ENCODE measurements at regions not wholly inside any gene's neighbourhood (a gene's known extent, or its start where the extent isn't known, plus 50 kb on each side); places are given as distances from the start of the nearest gene placed in this dataset.
A peak's percentile ranks its signal among the peaks of the same experiment; 100 is the strongest.
"Not testable (repeated sequence)": the region's sequence is repeated elsewhere in the genome, so short reads cannot be mapped to it uniquely, and the experiment has no call there.

GRCh38 chr2:56510610-56511009, 326.8 kb downstream of the CCDC85A start:
- no peak for DNase-seq (ENCODE audit: low read depth)

DNA sequence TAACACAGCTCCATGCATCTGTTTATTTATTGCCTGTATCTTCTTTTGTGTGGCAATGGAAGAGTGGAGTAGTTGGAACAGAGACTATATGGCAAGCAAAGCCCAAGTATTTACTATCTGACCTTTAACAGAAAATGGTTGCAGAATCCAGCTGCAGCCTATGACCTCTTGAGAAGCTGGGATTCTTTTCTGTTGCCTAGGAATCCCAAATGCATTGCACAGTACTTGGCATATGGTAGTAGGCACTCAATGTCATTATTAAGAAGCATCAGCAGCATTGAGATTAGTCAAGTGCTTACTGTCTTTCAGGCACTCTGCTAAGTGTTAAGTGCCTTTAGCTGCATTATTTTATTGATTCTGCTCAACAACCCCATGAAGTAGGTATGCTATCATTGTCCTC, 331.6 kb downstream of the CCDC85A start:
- DNase-seq (ENCODE audit: low read depth): no peak

DNA sequence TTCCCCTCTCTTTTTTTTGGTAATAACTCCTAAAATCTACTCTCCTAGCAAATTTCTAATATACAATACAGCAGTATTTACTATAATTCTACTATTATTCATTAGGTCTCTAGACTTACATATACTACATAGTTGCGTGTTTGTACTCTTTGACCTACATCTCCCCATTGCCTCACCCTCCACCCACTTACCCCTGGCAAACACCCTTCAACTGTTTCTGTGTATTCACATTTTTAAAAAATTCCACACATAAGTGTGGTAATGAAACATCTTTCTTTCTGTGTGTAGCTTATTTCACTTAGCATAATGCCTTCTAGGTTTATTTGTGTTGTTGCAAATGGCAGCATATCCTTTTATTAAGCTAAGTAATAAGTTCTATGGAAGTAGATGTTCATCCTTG, 336.0 kb downstream of the CCDC85A start:
- no peak for DNase-seq (ENCODE audit: low read depth)

DNA sequence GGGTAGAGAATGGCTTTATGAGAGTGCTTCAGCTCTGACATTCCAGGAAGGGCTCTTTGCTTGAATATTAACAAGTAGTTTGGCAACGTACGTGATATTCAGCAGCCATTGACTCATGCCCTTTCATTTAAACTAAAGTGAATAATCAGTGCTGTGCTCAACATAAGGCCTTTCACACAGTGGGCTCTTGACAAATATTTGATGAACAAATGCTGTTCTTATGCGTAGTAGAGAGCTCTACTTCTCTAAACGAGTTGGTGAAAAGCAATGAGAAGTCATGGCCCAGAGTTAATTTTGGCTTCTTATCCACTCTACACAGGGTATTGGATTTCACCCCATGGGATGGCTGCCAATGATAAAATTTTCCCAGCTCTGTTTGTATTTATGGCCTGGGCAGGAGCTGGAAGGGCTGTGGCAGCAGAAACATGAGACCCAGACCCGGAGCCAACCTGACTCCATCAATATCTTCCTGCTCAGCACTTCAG, 338.9 kb downstream of the CCDC85A start:
- peak; percentile 41 for DNase-seq (ENCODE audit: low read depth)

- DNase-seq (ENCODE audit: low read depth): no peak
Observed at GRCh38 chr2:56523816-56524215, 340.0 kb downstream of the CCDC85A start.

DNA sequence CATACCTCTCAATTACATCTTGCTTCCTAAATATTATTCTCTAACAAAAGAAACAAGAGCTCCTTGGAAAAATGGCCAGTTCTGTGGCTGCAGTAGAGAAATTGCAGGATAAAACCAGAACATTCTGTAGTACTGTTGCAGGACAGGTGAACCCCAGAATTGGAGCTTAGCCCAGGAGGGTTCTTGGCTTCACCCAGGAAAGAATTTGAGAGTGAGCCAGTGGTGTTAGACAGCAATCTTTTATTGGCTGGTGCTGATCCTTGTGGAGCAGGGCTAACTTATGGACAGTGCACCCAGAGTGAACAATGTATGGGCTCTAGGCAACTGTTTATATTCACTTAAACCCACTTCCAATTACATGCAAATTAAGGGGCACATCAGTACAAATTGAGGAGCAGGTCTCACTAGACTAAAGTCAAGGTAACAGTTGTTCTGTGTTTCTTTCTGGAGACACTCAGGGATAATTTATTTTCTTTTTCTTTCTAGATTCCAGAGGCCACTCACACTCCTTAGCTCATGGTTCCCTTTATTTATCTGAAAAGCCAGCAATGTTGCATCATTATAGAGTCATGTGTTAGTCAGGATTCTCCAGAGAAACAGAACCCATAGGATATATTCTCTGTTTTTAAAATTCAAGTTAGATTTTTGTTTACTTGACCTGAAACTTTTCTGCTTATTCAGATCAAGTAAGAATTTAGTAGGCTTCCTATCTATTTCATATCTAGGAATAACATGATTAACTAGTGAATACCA, 348.1 kb downstream of the CCDC85A start:
- DNase-seq (ENCODE audit: low read depth): peak; percentile 23

GRCh38 chr2:56534321-56534720, 350.5 kb downstream of the CCDC85A start:
- no peak for DNase-seq (ENCODE audit: low read depth)

DNA sequence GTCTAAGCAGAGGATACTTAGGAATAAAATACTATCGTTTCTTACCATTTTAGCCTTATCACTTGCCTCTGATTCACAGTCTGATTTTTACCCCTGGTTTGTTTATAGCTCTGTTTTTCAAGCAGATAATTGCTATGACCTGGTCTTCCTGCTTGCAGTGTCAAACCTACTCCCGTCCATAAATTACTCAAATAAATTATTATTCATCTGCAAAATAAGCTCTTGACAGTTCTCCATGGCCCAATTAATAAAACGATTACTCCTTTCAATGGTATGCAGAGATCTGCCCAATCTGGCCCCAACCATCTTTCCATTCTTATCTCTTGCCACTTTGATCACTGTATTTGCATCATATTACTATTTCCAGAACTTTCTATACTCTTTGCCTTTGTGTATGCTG, 354.0 kb downstream of the CCDC85A start:
- no peak for DNase-seq (ENCODE audit: low read depth)

GRCh38 chr2:56539618-56540017, 355.8 kb downstream of the CCDC85A start:
- DNase-seq (ENCODE audit: low read depth): no peak

- DNase-seq (ENCODE audit: low read depth): no peak
Observed at GRCh38 chr2:56540467-56540866, 356.7 kb downstream of the CCDC85A start.

- no peak for DNase-seq (ENCODE audit: low read depth)
Observed at GRCh38 chr2:56540916-56541315, 357.1 kb downstream of the CCDC85A start.

DNA sequence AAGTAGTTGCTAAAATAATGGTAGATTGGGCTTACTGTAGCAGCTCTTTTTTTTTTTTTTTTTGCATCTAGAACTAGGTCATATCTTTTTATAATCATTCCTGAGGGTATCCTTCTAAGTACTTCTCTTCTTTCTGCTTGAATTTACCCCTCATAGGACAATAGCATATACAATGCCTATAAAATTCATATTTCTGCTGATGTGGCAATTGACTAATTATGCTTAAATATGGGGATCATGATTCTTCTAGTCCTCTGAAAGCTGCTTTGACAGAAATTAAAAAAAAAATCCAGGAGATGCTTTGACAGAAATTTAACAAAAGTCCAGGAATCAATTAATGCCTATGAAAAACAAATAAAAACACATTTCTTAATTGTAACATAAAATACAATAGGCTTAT, 358.4 kb downstream of the CCDC85A start:
- DNase-seq (ENCODE audit: low read depth): no peak

DNA sequence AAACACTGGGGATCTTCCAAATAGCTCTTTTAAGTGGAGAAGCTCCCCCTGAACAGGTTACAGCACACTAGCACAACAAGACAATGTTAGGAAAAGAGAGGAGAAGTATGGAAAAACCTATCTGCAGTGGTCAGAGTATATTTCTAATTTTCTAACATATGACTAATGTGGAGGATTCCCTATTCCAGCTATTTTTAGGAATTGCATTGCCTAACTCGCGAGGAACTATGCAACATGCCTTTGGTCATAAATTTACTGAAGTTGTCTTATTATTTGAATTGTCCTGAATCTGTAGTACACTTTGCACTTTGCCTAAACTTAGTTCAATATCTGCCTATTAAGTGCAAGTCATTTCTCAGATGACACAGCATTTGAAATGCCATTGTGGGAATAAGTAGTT, 381.4 kb downstream of the CCDC85A start:
- peak; percentile 10 for DNase-seq (ENCODE audit: low read depth)

DNA sequence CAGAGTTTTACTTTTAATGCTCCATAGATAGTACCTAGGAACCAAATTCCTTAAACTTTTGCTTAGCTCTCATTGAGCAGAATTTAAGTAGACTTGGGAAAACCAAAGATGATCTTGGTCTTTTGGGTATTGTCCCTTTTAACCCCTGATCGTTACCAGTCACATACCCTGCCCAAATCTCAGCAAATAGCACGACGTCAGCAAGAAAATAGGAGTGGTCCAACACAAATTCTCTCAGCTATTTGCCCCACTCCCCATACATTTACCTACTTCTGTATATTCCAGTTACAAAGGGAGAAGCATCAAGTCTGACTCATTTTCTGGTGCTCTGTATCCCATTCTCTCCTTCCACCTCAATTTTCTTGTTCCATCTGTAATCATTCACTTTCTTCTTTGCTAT, 387.3 kb downstream of the CCDC85A start:
- no peak for DNase-seq (ENCODE audit: low read depth)

DNA sequence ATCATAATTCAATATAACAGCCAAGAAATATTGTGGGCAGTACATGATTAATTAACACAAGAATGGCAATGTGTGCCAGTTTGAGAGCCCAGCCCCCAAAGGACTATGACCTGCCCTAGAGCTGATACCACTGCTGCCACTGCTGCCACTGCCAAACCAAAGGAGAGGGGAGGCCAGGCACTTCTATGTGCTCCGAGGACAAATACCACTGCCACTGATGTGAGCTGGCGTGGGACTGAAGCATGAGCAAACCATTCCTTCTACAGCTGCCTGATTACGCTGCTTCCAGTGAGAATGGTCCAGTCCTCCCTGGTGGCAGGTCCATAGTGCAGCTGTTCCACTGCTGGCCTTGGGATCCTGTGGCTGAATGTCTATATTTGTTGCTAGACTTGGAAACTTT, 392.2 kb downstream of the CCDC85A start:
- no peak for DNase-seq (ENCODE audit: low read depth)

GRCh38 chr2:56580242-56580641, 396.5 kb downstream of the CCDC85A start:
- peak; percentile 2 for DNase-seq (ENCODE audit: low read depth)

GRCh38 chr2:56582570-56582969, 398.8 kb downstream of the CCDC85A start:
- no peak for DNase-seq (ENCODE audit: low read depth)

DNA sequence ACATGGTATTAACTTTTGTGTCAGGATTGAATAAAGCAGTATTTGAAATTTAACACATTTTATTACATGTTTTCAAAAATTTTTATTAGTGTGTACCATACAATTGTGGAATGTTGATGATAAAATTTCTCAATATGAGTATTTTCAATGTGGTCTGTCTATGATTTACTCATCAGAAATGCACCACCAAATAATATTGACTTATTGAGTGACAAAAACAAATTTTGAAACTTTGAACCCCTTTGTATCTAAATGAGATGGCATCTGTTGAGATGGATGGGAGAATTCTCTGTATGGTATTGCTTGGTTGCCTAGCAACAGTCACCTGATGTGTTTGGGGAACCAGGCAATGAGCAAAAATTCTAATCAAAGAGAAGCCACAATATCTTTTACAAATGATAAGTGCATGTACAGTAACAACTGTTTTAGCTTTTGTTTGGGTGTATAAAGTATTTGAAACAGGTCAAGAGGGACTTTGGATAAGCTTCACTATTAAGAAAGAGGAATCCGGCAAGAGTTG, 400.1 kb downstream of the CCDC85A start:
- no peak for DNase-seq (ENCODE audit: low read depth)

GRCh38 chr2:56587456-56587855, 403.7 kb downstream of the CCDC85A start:
- DNase-seq (ENCODE audit: low read depth): no peak

- DNase-seq (ENCODE audit: low read depth): no peak
Observed at GRCh38 chr2:56589194-56589593, 405.4 kb downstream of the CCDC85A start.

GRCh38 chr2:56589835-56590234, 406.0 kb downstream of the CCDC85A start:
- no peak for DNase-seq (ENCODE audit: low read depth)

DNA sequence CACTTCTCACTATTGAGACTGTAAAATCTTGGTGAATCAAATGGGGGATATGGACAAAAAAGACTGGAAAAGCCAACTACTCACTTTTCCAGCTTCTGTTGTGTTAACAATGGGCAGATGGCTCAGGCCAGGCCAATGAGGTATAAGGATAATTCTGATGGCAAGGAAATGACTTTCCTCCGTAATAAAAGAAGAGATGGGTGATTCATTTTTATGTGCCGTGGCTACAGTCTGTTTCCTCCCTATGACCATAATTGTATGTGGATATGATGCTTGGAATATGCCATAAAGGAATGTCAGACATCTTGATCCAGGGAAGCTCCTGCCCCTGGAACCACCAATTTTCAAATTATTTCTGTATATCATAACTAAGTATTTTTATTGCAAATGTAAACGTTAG, 406.8 kb downstream of the CCDC85A start:
- no peak for DNase-seq (ENCODE audit: low read depth)

DNA sequence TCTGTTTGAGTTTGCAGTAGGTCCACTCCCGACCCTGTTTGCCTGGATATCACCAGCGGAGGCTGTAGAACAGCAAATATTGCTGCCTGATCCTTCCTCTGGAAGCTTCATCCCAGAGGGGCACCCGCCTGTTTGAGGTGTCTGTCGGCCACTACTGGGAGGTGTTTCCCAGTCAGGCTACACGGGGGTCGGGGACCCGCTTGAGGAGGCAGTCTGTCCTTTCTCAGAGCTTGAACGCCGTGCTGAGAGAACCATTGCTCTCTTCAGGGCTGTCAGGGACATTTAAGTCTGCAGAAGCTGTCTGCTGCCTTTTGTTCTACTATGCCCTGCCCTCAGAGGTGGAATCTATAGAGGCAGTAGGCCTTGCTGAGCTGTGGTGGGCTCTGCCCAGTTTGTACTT, 422.3 kb downstream of the CCDC85A start:
- not testable (repeated sequence) for DNase-seq (ENCODE audit: low read depth)

- no peak for DNase-seq (ENCODE audit: low read depth)
Observed at GRCh38 chr2:56613254-56613653, 429.5 kb downstream of the CCDC85A start.

Measured in stromal cell of bone marrow (primary cell).